GM12878 (cell line): ENCODE measurements at regions not wholly inside any gene's neighbourhood (a gene's known extent, or its start where the extent isn't known, plus 50 kb on each side); places are given as distances from the start of the nearest gene placed in this dataset.

Experiments used
- ATAC-seq: fragments of 200-7000 bp; cut with Tn5 transposase; 3 replicates; pipeline ENCODE4 v1.9.1; 2020; ENCODE audit warnings: mild to moderate bottlenecking, moderate library complexity
- BruUV-seq: library from RNA; stranded (reverse); fragments of 400-500 nt; replicated peaks from 2 replicates; lab custom pipeline; 2021; lab: Mats Ljungman, UMichigan
- CTCF ChIA-PET: fragments of 300-600 bp; sonication (Branson Sonifier 250); formaldehyde crosslinking; extraction: SDS; loops from one replicate; lab custom pipeline; 2021; ENCODE audit warnings: inconsistent platforms; lab: Yijun Ruan, JAX
- POLR2A ChIA-PET: fragments of 350-600 bp; formaldehyde crosslinking; extraction: SDS; loops from one replicate; lab custom pipeline; 2021; ENCODE audit warnings: inconsistent platforms; lab: Charles Lee
- RAD21 ChIA-PET: fragments of 300-600 bp; sonication (Branson Sonifier 250); formaldehyde crosslinking; loops from one replicate; lab custom pipeline; 2023; ENCODE audit warnings: antibody characterized with exemption; ENCODE audit not compliant: unreplicated experiment; lab: Charles Lee
- SMC1A ChIA-PET: fragments of 300-600 bp; sonication (Branson Sonifier 250); formaldehyde crosslinking; loops from one replicate; lab custom pipeline; 2023; ENCODE audit not compliant: unreplicated experiment, uncharacterized antibody; lab: Charles Lee
- DNase-seq: peaks from one replicate; pipeline ENCODE4 v3.0.0-alpha.2; 2011; ENCODE audit warnings: low read depth, low spot score
- FAIRE-seq: peaks from 3 replicates; lab custom pipeline; 2011; peaks lifted over from hg19 to GRCh38; lab: Jason Lieb, UNC
- H2AFZ ChIP-seq: 2 replicates; pipeline ENCODE4 v1.6.0; 2011; ENCODE audit warnings: low read depth, low read length, control low read depth; ENCODE audit not compliant: control insufficient read depth
- H3K27ac ChIP-seq: 2 replicates; pipeline ENCODE4 v1.5.1; 2011; ENCODE audit warnings: control low read depth; ENCODE audit not compliant: control insufficient read depth, insufficient read depth
- H3K27me3 ChIP-seq, 2 experiments: replicated peaks in 1 of 2; 2 replicates each; pipeline versions ENCODE4 v1.6.0 to v1.6.1; 2011; ENCODE audit warnings: low read length in 1 of 2; ENCODE audit not compliant: control insufficient read depth in 2 of 2, insufficient read depth in 2 of 2
- H3K36me3 ChIP-seq, 2 experiments: 2 replicates each; pipeline ENCODE4 v1.5.1; 2011; ENCODE audit warnings: low read length in 1 of 2; ENCODE audit not compliant: control insufficient read depth in 2 of 2, insufficient read depth in 2 of 2
- H3K4me1 ChIP-seq: 2 replicates; pipeline ENCODE4 v1.6.1; 2011; ENCODE audit warnings: mild to moderate bottlenecking, low read length, moderate library complexity, mixed read lengths; ENCODE audit not compliant: control insufficient read depth, insufficient read depth
- H3K4me2 ChIP-seq: 2 replicates; pipeline ENCODE4 v1.6.0; 2011; ENCODE audit warnings: control low read depth; ENCODE audit not compliant: control insufficient read depth, insufficient read depth
- H3K4me3 ChIP-seq: fragments of 200-600 bp; sonication (generic); 2 replicates; pipeline ENCODE4 v1.5.1; 2016
- H3K79me2 ChIP-seq: 2 replicates; pipeline ENCODE4 v1.6.0; 2011; ENCODE audit warnings: low read length; ENCODE audit not compliant: control insufficient read depth, insufficient read depth
- H3K9ac ChIP-seq: 2 replicates; pipeline ENCODE4 v1.8.0; 2011; ENCODE audit warnings: low read length, control low read depth, mixed read lengths; ENCODE audit not compliant: control insufficient read depth, insufficient read depth
- H3K9me3 ChIP-seq: replicated peaks from 3 replicates; pipeline ENCODE4 v1.5.1; 2011; ENCODE audit warnings: mild to moderate bottlenecking, low read length; ENCODE audit not compliant: control insufficient read depth, insufficient read depth
- H4K20me1 ChIP-seq: 2 replicates; pipeline ENCODE4 v1.6.0; 2011; ENCODE audit not compliant: control insufficient read depth, insufficient read depth
- CREM ChIP-seq: IDR thresholded peaks from 2 replicates; pipeline ENCODE4 v1.6.1; 2014; ENCODE audit warnings: antibody characterized with exemption, low read depth
- HDGF ChIP-seq: fragments of 450-650 bp; IDR thresholded peaks from 2 replicates; pipeline ENCODE4 v1.6.1; 2016; ENCODE audit warnings: antibody characterized with exemption
- IRF5 ChIP-seq: fragments of 450-650 bp; IDR thresholded peaks from 2 replicates; pipeline ENCODE4 v1.6.1; 2017; ENCODE audit warnings: borderline replicate concordance
- NFXL1 ChIP-seq: fragments of 450-650 bp; IDR thresholded peaks from 2 replicates; pipeline ENCODE4 v1.6.1; 2017; ENCODE audit warnings: antibody characterized with exemption, mild to moderate bottlenecking, borderline replicate concordance
- NR2C1 ChIP-seq: fragments of 450-650 bp; IDR thresholded peaks from 2 replicates; pipeline ENCODE4 v1.6.1; 2017; ENCODE audit warnings: antibody characterized with exemption, mild to moderate bottlenecking, moderate library complexity
- POLR2AphosphoS2 ChIP-seq: IDR thresholded peaks from 2 replicates; pipeline ENCODE4 v1.6.1; 2011; ENCODE audit warnings: low read depth, mild to moderate bottlenecking, low read length, improper control_type of control experiment, moderate library complexity
- RAD51 ChIP-seq: fragments of 450-650 bp; IDR thresholded peaks from 2 replicates; pipeline ENCODE4 v1.6.1; 2016; ENCODE audit warnings: moderate library complexity, mild to moderate bottlenecking, inconsistent platforms
- SIX5 ChIP-seq: IDR thresholded peaks from 2 replicates; pipeline ENCODE4 v1.6.1; 2011; ENCODE audit warnings: mild to moderate bottlenecking, low read depth, low read length, moderate library complexity; ENCODE audit not compliant: severe bottlenecking
- STAT1 ChIP-seq: fragments of 450-650 bp; conservative IDR thresholded peaks from 2 replicates; pipeline ENCODE4 v1.6.1; 2014; ENCODE audit warnings: antibody characterized with exemption, mild to moderate bottlenecking
- TCF3 ChIP-seq: IDR thresholded peaks from 2 replicates; pipeline ENCODE4 v1.6.1; 2012; ENCODE audit warnings: low read depth, mild to moderate bottlenecking, low read length, borderline replicate concordance; ENCODE audit not compliant: insufficient read depth
- TCF7 ChIP-seq: IDR thresholded peaks from 2 replicates; pipeline ENCODE4 v1.6.1; 2014; ENCODE audit warnings: antibody characterized with exemption, borderline replicate concordance
- ZBTB40 ChIP-seq: fragments of 450-650 bp; IDR thresholded peaks from 2 replicates; pipeline ENCODE4 v1.6.1; 2016; ENCODE audit warnings: mild to moderate bottlenecking, moderate library complexity, borderline replicate concordance
- ZSCAN29 ChIP-seq: fragments of 450-650 bp; IDR thresholded peaks from 2 replicates; pipeline ENCODE4 v1.6.1; 2017; ENCODE audit warnings: mild to moderate bottlenecking, moderate library complexity
- WGBS: methylation state at CpG from one replicate; pipeline ENCODE4 v1.1.6; 2016; ENCODE audit warnings: low lambda C conversion rate; ENCODE audit not compliant: insufficient replicate concordance, insufficient coverage; ENCODE audit errors: missing lambda C conversion rate; 5-methylcytosine and 5-hydroxymethylcytosine counted together
- in situ Hi-C: fragments of 300-500 bp; cut with MboI; formaldehyde crosslinking; loops from 9 replicates; pipeline ENCODE4 v1.14.3; 2018; ENCODE audit warnings: mixed read lengths
- intact Hi-C: fragments of 100-400 bp; cut with micrococcal nuclease; formaldehyde crosslinking; loops from one replicate; pipeline ENCODE4 v1.14.2; 2022; ENCODE audit not compliant: unreplicated experiment

- BruUV-seq, result no TSS peak
- no peak for FAIRE-seq
- Histone ChIP-seq H3K4me3 (no peak overlapping the region), H3K9ac (no peak overlapping the region), H3K27ac (no peak overlapping the region), H3K79me2 (no peaks in the 10 kb centered on the region), H3K9me3 (no peaks in the 10 kb centered on the region; the same call in 2 of the 3 replicates), H3K4me1 (no peaks in the 10 kb centered on the region; the same call in 1 of the 2 replicates), H3K4me2 (no peak overlapping the region), H3K27me3 (no peaks in the 10 kb centered on the region), H2AFZ (no peak overlapping the region), H4K20me1 (no peaks in the 10 kb centered on the region), H3K36me3 (no peaks in the 10 kb centered on the region)
- ChIA-PET SMC1A (no interaction called here), CTCF (interaction anchor here (0.8 kb wide), 1 partner anchor 708 kb away, joined by 3 read pairs; no protein-coding TSS in a partner anchor), POLR2A (no interaction called here), RAD21 (interaction anchor here (1.1 kb wide), 1 partner anchor 8 kb away, joined by 4 read pairs; no protein-coding TSS in a partner anchor)
- TF ChIP-seq CREM, result no peak
- no peak for TF ChIP-seq SIX5
- no peak for TF ChIP-seq STAT1
- TF ChIP-seq NFXL1, result no peak
- TF ChIP-seq TCF3, result no peak
- TF ChIP-seq RAD51, result no peak
- no peak for TF ChIP-seq POLR2AphosphoS2
- no peak for TF ChIP-seq IRF5
- no peak for TF ChIP-seq HDGF
- no peak for TF ChIP-seq NR2C1
- TF ChIP-seq ZSCAN29, result no peak
- TF ChIP-seq TCF7, result no peak
- no peak for TF ChIP-seq ZBTB40
- in situ Hi-C loops, result no loop called here
- DNase-seq, result no peak
- intact Hi-C loops, result no loop called here
- 91% methylated on average over 2 of the region's 2 CpGs for WGBS
- ATAC-seq, result no peak
Measured at GRCh38 chr6:134830940-134831339, 119.0 kb downstream of the ALDH8A1 start.
